Right lung (tissue), 2 donors: ENCODE measurements at regions not wholly inside any gene's neighbourhood (a gene's known extent, or its start where the extent isn't known, plus 50 kb on each side); places are given as distances from the start of the nearest gene placed in this dataset.
"Not testable (repeated sequence)": the region's sequence is repeated elsewhere in the genome, so short reads cannot be mapped to it uniquely, and the experiment has no call there.

Experiments
- DNase-seq, 2 donors: peaks; one replicate each; pipeline ENCODE4 v3.0.0-alpha.2; 2013

GRCh38 chr3:10665592-10665991 is 150.4 kb upstream of the SLC6A11 start:
- no peak for DNase-seq

GRCh38 chr3:10666621-10667020 is 149.4 kb upstream of the SLC6A11 start:
- DNase-seq = no peak

- no peak for DNase-seq
Measured at GRCh38 chr3:10667269-10667668, 148.8 kb upstream of the SLC6A11 start.

- no peak for DNase-seq
Measured at GRCh38 chr3:10667901-10668476, 148.0 kb upstream of the SLC6A11 start.

GRCh38 chr3:10669490-10670048 is 146.5 kb upstream of the SLC6A11 start:
- DNase-seq = no peak

- no peak for DNase-seq
Measured at GRCh38 chr3:10672422-10672821, 143.6 kb upstream of the SLC6A11 start.

GRCh38 chr3:10674578-10674977 is 141.4 kb upstream of the SLC6A11 start:
- no peak for DNase-seq

GRCh38 chr3:10676905-10677304 is 139.1 kb upstream of the SLC6A11 start:
- DNase-seq = no peak

- DNase-seq = no peak
Measured at GRCh38 chr3:10678796-10679376, 137.1 kb upstream of the SLC6A11 start.

- no peak for DNase-seq
Measured at GRCh38 chr3:10680796-10681195, 135.2 kb upstream of the SLC6A11 start.

- DNase-seq = no peak
Measured at GRCh38 chr3:10682692-10683091, 133.3 kb upstream of the SLC6A11 start.

GRCh38 chr3:10683106-10683505 is 132.9 kb upstream of the SLC6A11 start:
- DNase-seq = no peak

GRCh38 chr3:10688126-10688525 is 127.9 kb upstream of the SLC6A11 start:
- no peak for DNase-seq

GRCh38 chr3:10688548-10689172 is 127.4 kb upstream of the SLC6A11 start:
- DNase-seq = no peak

GRCh38 chr3:10692039-10692622 is 123.9 kb upstream of the SLC6A11 start:
- DNase-seq = no peak

GRCh38 chr3:10693457-10693856 is 122.6 kb upstream of the SLC6A11 start:
- no peak for DNase-seq

- DNase-seq = no peak
Measured at GRCh38 chr3:10694179-10694578, 121.8 kb upstream of the SLC6A11 start.

- DNase-seq = not testable (repeated sequence)
Measured at GRCh38 chr3:10695186-10695585, 120.8 kb upstream of the SLC6A11 start.

GRCh38 chr3:10695595-10696285 is 120.3 kb upstream of the SLC6A11 start:
- no peak for DNase-seq

- DNase-seq = no peak
Measured at GRCh38 chr3:10697918-10698317, 118.1 kb upstream of the SLC6A11 start.

GRCh38 chr3:10700821-10701220 is 115.2 kb upstream of the SLC6A11 start:
- no peak for DNase-seq
